ENCODE measurements at regions not wholly inside any gene's neighbourhood (a gene's known extent, or its start where the extent isn't known, plus 50 kb on each side); places are given as distances from the start of the nearest gene placed in this dataset.

GRCh38 chr1:57655161-57655560 lies 231.3 kb upstream of the DAB1 start:
- H3K27me3 ChIP-seq (ENCODE audit: control insufficient read depth, insufficient read depth, low read length, poor library complexity, severe bottlenecking) = no peaks in the 10 kb centered on the region
- no peaks in the 10 kb centered on the region for H3K36me3 ChIP-seq (ENCODE audit: control insufficient read depth, insufficient read depth, low read length)
- 86 to 89% methylated on average over 3 of the region's 3 CpGs for WGBS, 2 experiments (ENCODE audit: insufficient coverage in 1 of 2, insufficient read length in 1 of 2)
- Mint-ChIP-seq H3K4me3 (no peak overlapping the region), H3K36me3 (ENCODE audit: low read depth) (no peaks in the 10 kb centered on the region), H3K9me3 (peaks cover 9% of the 10 kb centered on the region), H3K27me3 (ENCODE audit: insufficient read depth) (no peaks in the 10 kb centered on the region), H3K27ac (no peak overlapping the region), H3K4me1 (no peaks in the 10 kb centered on the region)
- DNase-seq = no peak
- no peak overlapping the region for H3K9ac ChIP-seq (ENCODE audit: extremely low read depth, low read length, poor library complexity, severe bottlenecking)
- no peak overlapping the region for H3K4me3 ChIP-seq (ENCODE audit: low read length)
- no peak for TF ChIP-seq CTCF (conservative IDR thresholded peaks at IDR 0.05)
- no peak overlapping the region for H3K27ac ChIP-seq (ENCODE audit: low read depth, low read length)
- no peaks in the 10 kb centered on the region for H3K4me1 ChIP-seq (ENCODE audit: control insufficient read depth, insufficient read depth, low read length)
- H3K9me3 ChIP-seq (ENCODE audit: control insufficient read depth, low read length) = peaks cover 8% of the 10 kb centered on the region

- no peaks in the 10 kb centered on the region for H3K9me3 Mint-ChIP-seq
- no peaks in the 10 kb centered on the region for H3K4me1 Mint-ChIP-seq
- Histone ChIP-seq H3K4me3 (ENCODE audit: low read length) (no peak overlapping the region), H3K27me3 (ENCODE audit: control insufficient read depth, insufficient read depth, low read length, poor library complexity, severe bottlenecking) (no peaks in the 10 kb centered on the region), H3K9ac (ENCODE audit: extremely low read depth, low read length, poor library complexity, severe bottlenecking) (no peak overlapping the region), H3K27ac (ENCODE audit: low read depth, low read length) (no peak overlapping the region), H3K4me1 (ENCODE audit: control insufficient read depth, insufficient read depth, low read length) (no peaks in the 10 kb centered on the region), H3K9me3 (ENCODE audit: control insufficient read depth, low read length) (no peaks in the 10 kb centered on the region), H3K36me3 (ENCODE audit: control insufficient read depth, insufficient read depth, low read length) (no peaks in the 10 kb centered on the region)
- H3K4me3 Mint-ChIP-seq = no peak overlapping the region
- no peak overlapping the region for H3K27ac Mint-ChIP-seq
- WGBS, 2 experiments (ENCODE audit: insufficient coverage in 1 of 2, insufficient read length in 1 of 2) = 88 to 96% methylated on average over 1 to 2 of the region's 2 CpGs
- peaks cover 4% of the 10 kb centered on the region for H3K27me3 Mint-ChIP-seq (ENCODE audit: insufficient read depth)
- no peaks in the 10 kb centered on the region for H3K36me3 Mint-ChIP-seq (ENCODE audit: low read depth)
- no peak for TF ChIP-seq CTCF (conservative IDR thresholded peaks at IDR 0.05)
- no peak for DNase-seq
Measured at GRCh38 chr1:57644667-57645066, 220.8 kb upstream of the DAB1 start.

- Mint-ChIP-seq H3K4me1 (peaks cover 3% of the 10 kb centered on the region), H3K27me3 (ENCODE audit: insufficient read depth) (peaks cover 8% of the 10 kb centered on the region)
Measured at GRCh38 chr1:57638239-57638638, 214.4 kb upstream of the DAB1 start.

More at GRCh38 chr1:57638239-57638638, 214.4 kb upstream of the DAB1 start:
- H3K4me3 Mint-ChIP-seq = no peak overlapping the region
- H3K27ac Mint-ChIP-seq = no peak overlapping the region
- no peaks in the 10 kb centered on the region for H3K9me3 Mint-ChIP-seq
- Histone ChIP-seq H3K27ac (ENCODE audit: low read depth, low read length) (no peak overlapping the region), H3K9ac (ENCODE audit: extremely low read depth, low read length, poor library complexity, severe bottlenecking) (no peak overlapping the region), H3K36me3 (ENCODE audit: control insufficient read depth, insufficient read depth, low read length) (no peaks in the 10 kb centered on the region), H3K4me3 (ENCODE audit: low read length) (no peak overlapping the region), H3K4me1 (ENCODE audit: control insufficient read depth, insufficient read depth, low read length) (no peaks in the 10 kb centered on the region), H3K9me3 (ENCODE audit: control insufficient read depth, low read length) (no peaks in the 10 kb centered on the region), H3K27me3 (ENCODE audit: control insufficient read depth, insufficient read depth, low read length, poor library complexity, severe bottlenecking) (no peaks in the 10 kb centered on the region)
- H3K36me3 Mint-ChIP-seq (ENCODE audit: low read depth) = no peaks in the 10 kb centered on the region
- TF ChIP-seq CTCF (conservative IDR thresholded peaks at IDR 0.05) = no peak
- WGBS, 2 experiments (ENCODE audit: insufficient coverage in 1 of 2, insufficient read length in 1 of 2) = 76% methylated on average over 1 of the region's 1 CpG; no CpG with 5 or more reads in 1 of the 2 experiments
- DNase-seq = no peak
